GM12801 (cell line): ENCODE measurements at regions not wholly inside any gene's neighbourhood (a gene's known extent, or its start where the extent isn't known, plus 50 kb on each side); places are given as distances from the start of the nearest gene placed in this dataset.

Experiments used
- CTCF ChIP-seq: IDR thresholded peaks from one replicate; pipeline ENCODE4 v1.5.1; 2011; ENCODE audit warnings: control low read depth; ENCODE audit not compliant: insufficient read length; ENCODE audit errors: extremely low read depth

GRCh38 chr3:82053236-82053635, 291.8 kb upstream of the GBE1 start:
- no peak for TF ChIP-seq CTCF

DNA sequence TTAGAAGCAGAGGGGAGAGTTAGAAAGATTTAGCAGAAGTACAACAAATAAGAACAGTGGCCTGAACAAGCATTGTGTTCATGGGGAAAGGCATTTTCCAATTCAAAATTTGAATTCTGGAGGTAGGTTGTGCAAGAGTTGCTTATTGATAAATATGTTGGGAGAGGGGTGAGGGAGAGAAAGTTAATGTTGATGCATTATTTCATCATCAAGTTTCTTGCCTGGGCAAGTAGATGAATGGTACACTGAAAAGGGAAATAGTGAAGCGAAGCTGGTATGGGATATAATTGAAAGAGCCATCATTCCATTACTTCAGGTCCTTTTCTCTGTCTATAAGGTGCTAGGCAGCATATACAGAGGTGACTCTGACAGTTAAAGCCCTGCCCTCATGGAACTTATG, 288.9 kb upstream of the GBE1 start:
- no peak for TF ChIP-seq CTCF

- TF ChIP-seq CTCF = no peak
Measured at GRCh38 chr3:82048711-82049110, 287.3 kb upstream of the GBE1 start.

- TF ChIP-seq CTCF = no peak
Measured at GRCh38 chr3:82044930-82045705, 283.7 kb upstream of the GBE1 start.

GRCh38 chr3:82038556-82038955, 277.1 kb upstream of the GBE1 start:
- no peak for TF ChIP-seq CTCF

- no peak for TF ChIP-seq CTCF
Measured at GRCh38 chr3:82033186-82033585, 271.7 kb upstream of the GBE1 start.

DNA sequence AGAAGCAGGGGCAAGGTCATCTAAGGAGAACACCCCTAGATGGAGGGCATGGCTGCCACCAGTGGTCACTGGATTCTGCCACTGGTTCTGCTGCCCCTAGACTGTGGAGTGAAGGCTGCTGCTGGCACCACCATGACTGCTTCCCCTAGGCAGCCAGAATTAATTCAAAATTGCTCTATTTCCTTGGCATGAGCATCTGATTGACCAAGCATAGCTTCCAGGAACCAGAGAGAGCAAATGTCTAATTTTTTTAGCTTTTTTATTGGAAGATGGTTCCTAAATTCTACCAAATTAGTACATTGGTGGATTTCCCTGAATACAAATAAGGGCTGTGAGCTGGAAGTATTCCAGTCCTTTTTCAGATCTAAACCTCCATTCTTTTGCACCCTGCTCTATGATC, 270.2 kb upstream of the GBE1 start:
- no peak for TF ChIP-seq CTCF

- TF ChIP-seq CTCF = no peak
Measured at GRCh38 chr3:82030916-82031315, 269.5 kb upstream of the GBE1 start.
